DND-41 (cell line): ENCODE measurements at regions not wholly inside any gene's neighbourhood (a gene's known extent, or its start where the extent isn't known, plus 50 kb on each side); places are given as distances from the start of the nearest gene placed in this dataset.

ENCODE experiments used
- EZH2 ChIP-seq: IDR thresholded peaks from 3 replicates; pipeline ENCODE4 v1.6.1; 2012; ENCODE audit warnings: borderline replicate concordance, low read depth, mild to moderate bottlenecking, moderate library complexity, low read length, inconsistent platforms; ENCODE audit not compliant: severe bottlenecking
- TF ChIP-seq, protein P1 (sequence below): IDR thresholded peaks from 2 replicates; pipeline ENCODE4 v1.5.1; 2012; ENCODE audit warnings: borderline replicate concordance, low read length, moderate library complexity, mild to moderate bottlenecking; ENCODE audit not compliant: poor library complexity, severe bottlenecking; ENCODE audit errors: extremely low read depth

DNA sequence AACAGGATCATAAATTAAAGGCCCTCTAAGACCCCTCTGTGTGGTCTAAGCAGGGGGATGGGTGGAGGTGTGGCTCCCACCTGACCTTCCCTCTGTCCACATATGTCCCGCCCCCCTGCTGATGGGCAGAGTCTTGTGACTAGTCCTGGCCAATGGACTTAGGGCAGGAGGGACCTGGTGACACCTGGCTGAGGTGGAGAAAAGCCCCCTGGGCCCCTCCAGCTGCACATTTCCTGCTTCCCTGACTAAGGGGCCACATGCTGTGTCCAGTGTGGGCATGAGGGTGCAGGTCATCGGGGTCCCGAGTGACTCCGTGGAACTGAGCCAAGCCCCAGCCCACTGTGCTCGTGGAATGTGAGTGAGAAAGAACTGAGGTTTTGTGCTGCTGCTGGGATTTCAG, 254.7 kb downstream of the ADGRD1 start:
- TF ChIP-seq, protein P1, sequence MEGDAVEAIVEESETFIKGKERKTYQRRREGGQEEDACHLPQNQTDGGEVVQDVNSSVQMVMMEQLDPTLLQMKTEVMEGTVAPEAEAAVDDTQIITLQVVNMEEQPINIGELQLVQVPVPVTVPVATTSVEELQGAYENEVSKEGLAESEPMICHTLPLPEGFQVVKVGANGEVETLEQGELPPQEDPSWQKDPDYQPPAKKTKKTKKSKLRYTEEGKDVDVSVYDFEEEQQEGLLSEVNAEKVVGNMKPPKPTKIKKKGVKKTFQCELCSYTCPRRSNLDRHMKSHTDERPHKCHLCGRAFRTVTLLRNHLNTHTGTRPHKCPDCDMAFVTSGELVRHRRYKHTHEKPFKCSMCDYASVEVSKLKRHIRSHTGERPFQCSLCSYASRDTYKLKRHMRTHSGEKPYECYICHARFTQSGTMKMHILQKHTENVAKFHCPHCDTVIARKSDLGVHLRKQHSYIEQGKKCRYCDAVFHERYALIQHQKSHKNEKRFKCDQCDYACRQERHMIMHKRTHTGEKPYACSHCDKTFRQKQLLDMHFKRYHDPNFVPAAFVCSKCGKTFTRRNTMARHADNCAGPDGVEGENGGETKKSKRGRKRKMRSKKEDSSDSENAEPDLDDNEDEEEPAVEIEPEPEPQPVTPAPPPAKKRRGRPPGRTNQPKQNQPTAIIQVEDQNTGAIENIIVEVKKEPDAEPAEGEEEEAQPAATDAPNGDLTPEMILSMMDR = no peak
- no peak for TF ChIP-seq EZH2
